Limb (tissue), 2 donors: ENCODE measurements at regions not wholly inside any gene's neighbourhood (a gene's known extent, or its start where the extent isn't known, plus 50 kb on each side); places are given as distances from the start of the nearest gene placed in this dataset.
"Not testable (repeated sequence)": the region's sequence is repeated elsewhere in the genome, so short reads cannot be mapped to it uniquely, and the experiment has no call there.

ENCODE experiments used
- DNase-seq, 2 donors: peaks; one replicate each; pipeline ENCODE4 v3.0.0-alpha.2; 2016; ENCODE audit errors: extremely low spot score in 2 of 2

- no peak for DNase-seq
Observed at GRCh38 chr10:120110196-120110595, 217.7 kb downstream of the SEC23IP start.

GRCh38 chr10:120111628-120112027 lies 219.1 kb downstream of the SEC23IP start:
- DNase-seq = no peak

DNA sequence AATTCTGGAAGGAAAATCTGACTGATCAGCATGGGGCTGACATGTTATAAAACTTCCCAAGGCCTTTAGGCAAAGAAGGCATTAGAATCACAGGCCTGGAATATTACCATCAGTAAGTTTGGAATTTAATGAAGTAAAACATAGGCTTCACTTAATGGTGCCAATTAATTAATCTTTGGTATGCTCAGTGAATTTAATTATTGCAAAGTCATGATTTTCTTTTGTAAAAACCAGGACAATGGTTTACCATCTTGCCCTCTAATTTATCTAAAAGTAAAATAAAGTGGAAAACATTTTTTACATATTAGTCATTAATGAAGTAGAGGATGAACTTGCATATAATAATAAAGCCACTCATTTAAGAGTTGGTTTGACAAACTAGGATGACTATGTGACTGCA lies 220.3 kb downstream of the SEC23IP start:
- DNase-seq = no peak

DNA sequence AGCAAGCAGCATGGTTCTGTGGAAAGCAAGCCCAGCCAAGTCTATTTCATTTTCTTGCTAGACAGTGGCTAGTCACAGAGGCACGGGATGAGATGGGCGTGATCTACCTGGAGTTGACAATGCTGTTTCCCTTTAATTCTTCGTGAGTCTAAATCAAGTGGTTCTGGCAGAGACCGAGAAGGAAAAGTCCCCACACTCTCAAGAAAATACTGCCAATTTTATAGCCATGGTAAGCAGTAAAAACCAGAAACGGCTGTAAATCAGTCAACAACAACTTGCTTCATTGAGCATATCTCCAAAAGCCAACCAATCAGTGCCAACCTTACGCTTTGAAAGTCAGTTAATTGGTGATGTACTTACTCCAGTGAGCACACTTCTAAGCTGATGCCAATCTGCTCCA lies 223.4 kb downstream of the SEC23IP start:
- DNase-seq = no peak

GRCh38 chr10:120121768-120122167 lies 229.2 kb downstream of the SEC23IP start:
- no peak for DNase-seq

- DNase-seq = peak; percentile 34 to 69
Observed at GRCh38 chr10:120131183-120131582, 238.7 kb downstream of the SEC23IP start.

GRCh38 chr10:120132811-120133210 lies 240.3 kb downstream of the SEC23IP start:
- no peak for DNase-seq

- no peak for DNase-seq
Observed at GRCh38 chr10:120138689-120139088, 246.2 kb downstream of the SEC23IP start.

- no peak for DNase-seq
Observed at GRCh38 chr10:120145107-120145506, 252.6 kb downstream of the SEC23IP start.

DNA sequence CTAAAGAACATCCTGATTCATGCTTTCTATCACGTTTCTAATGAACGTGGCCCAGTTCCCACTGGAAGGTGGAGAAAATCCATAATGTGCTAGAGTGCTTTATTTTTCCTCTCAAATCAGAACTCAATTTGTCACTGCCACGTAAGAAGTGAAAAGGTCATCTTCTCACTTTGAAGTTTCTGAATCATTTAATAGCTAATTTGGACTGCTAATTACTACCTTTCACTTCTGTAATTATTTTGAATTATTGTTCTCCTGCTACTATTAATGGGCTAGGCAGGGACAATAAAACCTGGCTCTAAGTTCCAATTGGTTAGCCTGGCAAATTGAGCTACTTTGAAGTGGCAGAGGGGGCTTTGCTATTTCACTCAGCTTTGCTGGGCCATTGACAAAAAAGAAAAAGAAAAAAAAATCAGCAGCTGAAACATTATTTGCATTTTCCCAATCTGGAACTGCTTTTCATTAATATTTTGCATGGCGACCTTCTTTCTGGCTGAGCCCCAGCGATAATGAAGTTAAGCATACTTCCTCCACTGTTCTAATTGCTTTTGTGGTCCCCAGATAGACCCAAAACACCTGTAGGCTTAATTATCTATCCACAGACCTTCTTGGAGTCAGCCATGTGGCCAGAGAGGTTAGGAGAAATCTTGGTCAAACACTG lies 264.2 kb downstream of the SEC23IP start:
- no peak for DNase-seq

DNA sequence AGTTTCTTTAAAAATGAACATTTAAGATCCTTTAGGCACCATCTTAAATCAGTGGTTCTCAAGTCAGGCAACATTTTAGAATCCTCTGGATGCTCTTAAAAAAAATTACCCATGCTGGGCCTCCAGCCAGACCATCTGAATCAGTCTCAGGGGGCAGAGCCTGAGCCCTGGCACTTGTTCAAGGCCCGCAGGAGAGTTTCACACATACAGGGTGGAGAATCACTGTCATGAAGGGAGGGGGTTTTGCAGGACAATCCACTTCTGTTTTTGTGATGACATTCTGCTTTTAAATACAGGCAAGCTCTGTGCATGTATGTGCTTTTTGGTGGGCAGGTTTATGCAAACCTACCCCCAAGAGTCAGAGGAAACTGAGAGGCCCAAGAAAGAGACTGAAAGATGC lies 268.6 kb downstream of the SEC23IP start:
- no peak for DNase-seq

GRCh38 chr10:120162471-120162870 lies 269.9 kb downstream of the SEC23IP start:
- DNase-seq = no peak

DNA sequence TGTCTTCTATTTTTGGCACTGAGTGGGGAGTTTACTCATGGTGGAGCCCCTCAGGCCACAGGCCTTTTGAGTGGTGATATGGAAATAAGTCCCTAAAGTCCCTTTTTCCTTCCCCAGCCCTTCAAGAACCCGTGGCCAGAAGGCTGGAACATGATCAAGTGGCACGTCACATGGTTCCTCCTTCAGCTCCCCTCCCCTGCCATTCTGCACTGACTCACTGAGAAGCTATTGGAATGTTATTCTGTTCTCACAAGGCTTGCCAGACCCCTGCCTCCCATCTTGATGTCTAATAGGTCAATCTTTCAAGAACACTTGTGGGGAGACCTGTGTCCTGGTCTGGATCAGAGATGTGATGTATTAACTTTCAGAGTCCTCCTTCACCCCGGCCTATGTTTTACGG lies 279.8 kb downstream of the SEC23IP start:
- DNase-seq = no peak

GRCh38 chr10:120174491-120174890 lies 282.0 kb downstream of the SEC23IP start:
- no peak for DNase-seq

GRCh38 chr10:120177330-120177729 lies 279.7 kb upstream of the PLPP4 start:
- DNase-seq = no peak

- no peak for DNase-seq
Observed at GRCh38 chr10:120180160-120180559, 276.9 kb upstream of the PLPP4 start.

DNA sequence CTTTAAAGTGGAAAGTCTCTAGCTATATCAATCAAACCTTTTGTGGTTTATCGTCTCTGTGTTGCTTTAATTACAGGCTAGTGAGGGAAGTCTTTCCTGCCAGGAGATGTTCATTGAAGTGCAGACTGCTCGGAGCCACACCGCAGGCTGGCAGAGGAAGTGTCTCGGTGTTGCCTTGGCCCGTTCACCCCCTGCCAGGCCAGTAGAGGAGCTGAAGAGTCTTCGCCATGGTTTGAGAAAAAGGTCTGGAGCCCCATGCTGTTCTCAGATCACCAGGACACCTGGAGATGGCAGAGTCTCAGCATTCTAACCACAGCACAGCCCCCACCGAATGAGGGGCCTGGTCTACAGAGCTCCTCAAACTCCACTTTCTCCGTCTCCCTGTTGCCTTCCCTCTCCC lies 275.9 kb upstream of the PLPP4 start:
- no peak for DNase-seq

- DNase-seq = no peak
Observed at GRCh38 chr10:120182431-120182830, 274.6 kb upstream of the PLPP4 start.

GRCh38 chr10:120183546-120183945 lies 273.5 kb upstream of the PLPP4 start:
- no peak for DNase-seq

GRCh38 chr10:120184547-120185337 lies 272.3 kb upstream of the PLPP4 start:
- DNase-seq = no peak

DNA sequence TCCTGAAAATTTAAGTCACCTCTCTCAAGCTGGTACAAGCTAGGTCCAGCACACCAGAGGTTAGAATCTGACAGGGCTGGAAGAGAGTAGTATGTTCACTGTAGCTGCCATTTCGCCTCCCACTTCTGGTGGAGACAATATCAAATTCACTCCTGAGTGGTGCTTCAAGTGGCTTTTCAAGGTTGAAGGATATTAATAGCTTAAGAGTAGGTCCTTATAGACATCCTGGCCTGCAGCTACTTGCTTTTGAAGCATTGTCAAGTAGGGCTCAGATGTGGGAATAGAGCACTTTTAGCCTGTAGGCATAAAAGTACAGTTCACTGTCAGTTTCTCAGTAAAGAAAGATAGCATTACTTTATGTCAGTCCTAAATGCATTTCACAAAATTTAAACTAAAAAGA lies 270.5 kb upstream of the PLPP4 start:
- DNase-seq = no peak

DNA sequence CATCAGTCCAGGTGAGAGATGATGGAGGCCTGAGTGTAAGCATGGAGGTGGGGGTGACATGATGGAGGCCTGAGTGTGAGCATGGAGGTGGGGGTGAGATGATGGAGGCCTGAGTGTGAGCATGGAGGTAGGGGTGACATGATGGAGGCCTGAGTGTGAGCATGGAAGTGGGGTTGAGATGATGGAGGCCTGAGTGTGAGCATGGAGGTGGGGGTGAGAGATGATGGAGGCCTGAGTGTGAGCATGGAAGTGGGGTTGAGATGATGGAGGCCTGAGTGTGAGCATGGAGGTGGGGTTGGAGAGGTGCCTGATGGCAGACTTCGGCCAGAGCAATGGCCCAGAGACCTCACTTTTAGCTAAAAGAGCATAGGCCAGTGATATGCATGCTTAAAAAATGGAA lies 269.9 kb upstream of the PLPP4 start:
- not testable (repeated sequence) for DNase-seq

GRCh38 chr10:120188950-120189349 lies 268.1 kb upstream of the PLPP4 start:
- no peak for DNase-seq
